ENCODE measurements at regions not wholly inside any gene's neighbourhood (a gene's known extent, or its start where the extent isn't known, plus 50 kb on each side); places are given as distances from the start of the nearest gene placed in this dataset.

GRCh38 chr21:19785941-19786340 lies 1212.3 kb upstream of the NCAM2 start:
- H3K27me3 ChIP-seq (ENCODE audit: control insufficient read depth, insufficient read depth, low read length) = no peaks in the 10 kb centered on the region
- H3K27ac ChIP-seq (ENCODE audit: low read depth, low read length) = no peak overlapping the region
- CTCF ChIA-PET = no interaction called here
- peaks cover 19% of the 10 kb centered on the region for H3K9me3 ChIP-seq (ENCODE audit: control insufficient read depth, insufficient read depth, low read length)
- POLR2A ChIA-PET = no interaction called here
- H3K4me3 ChIP-seq (ENCODE audit: low read depth, low read length) = no peak overlapping the region
- no peak for TF ChIP-seq CTCF (IDR thresholded peaks at IDR 0.05; ENCODE audit: low read depth, low read length)
- DNase-seq (ENCODE audit: low read depth, low spot score) = no peak

- no peak for DNase-seq (ENCODE audit: low read depth, low spot score)
- Histone ChIP-seq H3K4me3 (ENCODE audit: low read depth, low read length) (no peak overlapping the region), H3K9me3 (ENCODE audit: control insufficient read depth, insufficient read depth, low read length) (peaks cover 12% of the 10 kb centered on the region), H3K27ac (ENCODE audit: low read depth, low read length) (no peak overlapping the region), H3K27me3 (ENCODE audit: control insufficient read depth, insufficient read depth, low read length) (no peaks in the 10 kb centered on the region)
- TF ChIP-seq CTCF (IDR thresholded peaks at IDR 0.05; ENCODE audit: low read depth, low read length) = no peak
- ChIA-PET POLR2A (no interaction called here), CTCF (no interaction called here)
Observed at GRCh38 chr21:19792004-19792403, 1206.2 kb upstream of the NCAM2 start.

GRCh38 chr21:19807201-19807600 lies 1191.0 kb upstream of the NCAM2 start:
- CTCF ChIA-PET = no interaction called here
- POLR2A ChIA-PET = no interaction called here
- Histone ChIP-seq H3K27ac (ENCODE audit: low read depth, low read length) (no peak overlapping the region), H3K27me3 (ENCODE audit: control insufficient read depth, insufficient read depth, low read length) (no peaks in the 10 kb centered on the region), H3K9me3 (ENCODE audit: control insufficient read depth, insufficient read depth, low read length) (no peaks in the 10 kb centered on the region; the same call in 1 of the 2 replicates), H3K4me3 (ENCODE audit: low read depth, low read length) (no peak overlapping the region)
- no peak for DNase-seq (ENCODE audit: low read depth, low spot score)
- no peak for TF ChIP-seq CTCF (IDR thresholded peaks at IDR 0.05; ENCODE audit: low read depth, low read length)

- no peak for TF ChIP-seq CTCF (IDR thresholded peaks at IDR 0.05; ENCODE audit: low read depth, low read length)
- Histone ChIP-seq H3K9me3 (ENCODE audit: control insufficient read depth, insufficient read depth, low read length) (no peaks in the 10 kb centered on the region; the same call in 1 of the 2 replicates), H3K27ac (ENCODE audit: low read depth, low read length) (no peak overlapping the region), H3K4me3 (ENCODE audit: low read depth, low read length) (no peak overlapping the region), H3K27me3 (ENCODE audit: control insufficient read depth, insufficient read depth, low read length) (no peaks in the 10 kb centered on the region)
- DNase-seq (ENCODE audit: low read depth, low spot score) = no peak
- ChIA-PET POLR2A (no interaction called here), CTCF (no interaction called here)
Observed at GRCh38 chr21:19810779-19811178, 1187.4 kb upstream of the NCAM2 start.

- ChIA-PET POLR2A (no interaction called here), CTCF (no interaction called here)
- TF ChIP-seq CTCF (IDR thresholded peaks at IDR 0.05; ENCODE audit: low read depth, low read length) = no peak
- Histone ChIP-seq H3K9me3 (ENCODE audit: control insufficient read depth, insufficient read depth, low read length) (peaks cover 1% of the 10 kb centered on the region; the same call in 1 of the 2 replicates), H3K4me3 (ENCODE audit: low read depth, low read length) (no peak overlapping the region), H3K27ac (ENCODE audit: low read depth, low read length) (no peak overlapping the region), H3K27me3 (ENCODE audit: control insufficient read depth, insufficient read depth, low read length) (no peaks in the 10 kb centered on the region)
- DNase-seq (ENCODE audit: low read depth, low spot score) = no peak
Observed at GRCh38 chr21:19830446-19830845, 1167.8 kb upstream of the NCAM2 start.

Data from AG04450 (cell line).